ENCODE measurements at regions not wholly inside any gene's neighbourhood (a gene's known extent, or its start where the extent isn't known, plus 50 kb on each side); places are given as distances from the start of the nearest gene placed in this dataset.
"Not testable (repeated sequence)": the region's sequence is repeated elsewhere in the genome, so short reads cannot be mapped to it uniquely, and the experiment has no call there.

DNA sequence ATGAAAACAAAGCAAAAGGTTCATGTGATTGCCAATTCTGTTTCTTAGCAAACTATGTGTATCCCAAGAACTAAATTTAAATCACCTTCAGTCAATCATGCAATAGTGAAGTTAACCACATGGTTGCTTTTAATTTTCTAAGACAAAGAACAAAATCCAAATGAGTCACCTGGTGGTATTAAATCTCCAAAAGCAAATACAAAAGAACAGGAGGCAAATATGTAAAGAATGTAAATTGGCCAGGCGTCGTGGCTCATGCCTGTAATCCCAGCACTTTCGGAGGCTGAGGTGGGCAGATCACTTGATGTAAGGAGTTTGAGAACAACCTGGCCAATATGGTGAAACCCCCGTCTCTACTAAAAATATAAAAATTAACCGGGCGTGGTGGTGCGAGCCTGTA, 54.2 kb upstream of the PIK3R4 start:
- no peak for DNase-seq (ENCODE audit: low spot score)

DNA sequence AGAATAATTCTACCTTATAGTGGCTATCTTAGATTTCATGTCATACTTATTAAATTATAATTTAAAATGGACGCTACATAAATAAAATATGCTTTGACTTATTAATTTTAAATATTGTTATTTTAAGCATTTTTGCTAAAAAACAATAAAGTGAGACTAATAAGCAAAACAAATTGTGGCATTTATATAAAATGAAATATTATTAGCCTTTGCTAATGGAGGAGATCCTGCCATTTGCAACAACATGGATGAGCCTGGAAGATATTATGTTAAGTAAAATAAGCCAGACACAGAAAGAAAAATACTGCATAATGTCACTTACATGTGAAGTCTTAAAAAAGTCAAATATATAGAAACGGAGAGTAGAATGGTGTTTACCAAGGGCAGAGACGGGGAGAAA, 54.8 kb upstream of the PIK3R4 start:
- no peak for DNase-seq (ENCODE audit: low spot score)

DNA sequence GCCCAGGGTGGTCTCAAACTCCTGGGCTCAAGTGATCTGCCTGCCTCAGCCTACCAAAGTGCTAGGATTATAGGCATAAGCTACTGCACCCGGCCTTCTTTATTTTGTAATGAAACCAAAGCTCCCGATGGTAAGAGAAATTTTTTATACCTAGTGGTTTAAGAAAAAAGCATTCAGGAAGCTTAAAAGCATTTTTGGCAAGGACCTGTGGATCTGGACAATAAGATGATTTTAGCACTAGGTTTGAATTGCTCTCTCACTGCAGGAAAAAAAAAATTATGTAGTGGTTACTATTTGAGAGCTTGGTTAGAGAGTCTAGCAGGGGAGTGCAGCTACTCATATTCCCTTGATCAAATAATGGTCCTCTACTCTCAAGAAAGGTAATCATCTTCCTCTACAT, 64.9 kb upstream of the PIK3R4 start:
- DNase-seq (ENCODE audit: low spot score): no peak

DNA sequence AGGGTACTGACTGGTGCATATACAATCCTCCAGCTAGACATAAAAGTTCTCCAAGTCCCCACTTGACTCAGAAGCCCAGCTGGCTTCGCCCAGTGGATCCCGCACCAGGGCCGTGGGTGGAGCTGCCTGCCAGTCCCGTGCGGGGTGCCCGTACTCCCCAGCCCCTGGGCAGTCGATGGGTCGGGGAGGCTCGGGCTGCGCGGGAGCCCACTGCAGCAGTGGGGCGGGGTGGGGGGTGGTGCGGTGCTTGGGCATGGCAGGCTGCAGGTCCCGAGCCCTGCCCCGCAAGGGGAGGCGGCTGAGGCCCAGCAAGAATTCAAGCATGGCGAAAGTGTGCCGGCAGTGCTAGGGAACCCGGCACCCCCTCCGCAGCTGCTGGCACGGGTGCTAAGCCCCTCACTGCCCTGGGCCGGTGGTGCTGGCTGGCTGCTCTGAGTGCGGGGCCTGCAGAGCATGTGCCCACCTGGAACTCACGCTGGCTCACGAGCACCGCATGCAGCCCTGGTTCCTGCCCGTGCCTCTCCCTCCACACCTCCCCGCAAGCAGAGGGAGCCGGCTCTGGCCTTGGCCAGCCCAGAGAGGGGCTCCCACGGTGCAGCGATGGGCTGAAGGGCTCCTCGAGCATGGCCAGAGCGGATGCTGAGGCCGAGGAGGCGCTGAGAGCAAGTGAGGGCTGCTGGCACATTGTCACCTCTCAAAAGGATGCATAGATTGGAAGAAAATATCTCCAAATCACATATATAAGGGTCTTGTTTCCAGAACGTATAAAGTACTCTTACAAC, 68.3 kb upstream of the PIK3R4 start:
- no peak for DNase-seq (ENCODE audit: low spot score)

DNA sequence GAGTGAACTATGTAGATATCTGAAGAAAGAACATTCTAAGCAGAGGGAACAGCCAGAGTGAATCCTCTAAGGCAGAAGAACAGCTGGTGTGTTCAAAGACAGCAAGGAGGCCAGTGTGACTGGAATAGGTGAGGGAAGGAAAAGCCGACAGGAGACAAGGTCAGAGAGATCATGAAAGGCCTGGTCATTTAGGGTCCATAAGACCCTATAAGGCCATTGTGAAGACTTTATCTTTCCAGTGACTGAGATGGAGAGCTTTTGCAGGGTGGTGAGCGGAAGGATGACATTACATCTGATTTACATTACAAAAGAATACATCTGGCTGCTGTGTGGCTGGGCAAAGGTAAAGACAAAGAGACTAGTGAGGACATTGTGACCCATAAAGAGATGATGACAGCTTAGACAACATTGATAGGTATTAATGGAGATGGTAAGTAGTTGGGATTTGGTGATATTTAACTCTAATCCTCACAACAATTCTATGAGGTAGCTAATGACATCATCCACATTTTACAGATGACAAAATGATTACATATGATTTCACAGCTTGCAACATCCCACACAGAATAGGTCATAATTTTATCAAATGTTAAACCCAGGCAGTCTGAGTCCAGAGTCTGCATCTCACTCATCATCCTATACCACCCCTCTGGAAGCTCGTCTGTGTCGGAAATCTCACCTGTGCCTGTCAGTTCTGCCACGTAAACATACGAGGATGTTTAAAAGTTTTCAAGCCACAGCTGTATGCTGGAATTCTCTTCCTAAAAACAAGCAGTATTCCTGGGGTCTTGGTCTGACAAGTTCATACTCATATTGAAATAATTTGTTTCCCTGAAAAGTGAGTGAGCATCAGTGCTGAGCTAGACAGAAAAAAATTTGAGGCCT, 70.2 kb upstream of the PIK3R4 start:
- no peak for DNase-seq (ENCODE audit: low spot score)

DNA sequence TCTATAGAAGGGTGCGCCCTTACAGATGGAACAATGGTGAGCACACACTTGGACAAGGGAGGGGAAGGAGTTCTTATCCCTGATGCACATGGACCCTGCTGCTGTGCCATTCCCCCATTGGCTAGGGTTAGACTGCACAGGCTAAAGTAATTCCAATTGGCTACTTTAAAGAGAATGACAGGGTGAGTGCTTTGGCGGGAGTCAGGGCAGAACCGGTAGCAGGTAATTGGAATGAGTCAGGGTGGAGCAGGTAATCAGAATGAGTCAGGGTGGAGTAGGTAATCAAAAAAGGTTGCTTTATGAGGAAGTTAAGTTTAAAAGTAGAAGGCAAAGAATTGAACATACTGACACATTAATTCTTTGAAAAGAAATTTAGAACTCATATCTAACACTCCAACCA, 71.4 kb upstream of the PIK3R4 start:
- not testable (repeated sequence) for DNase-seq (ENCODE audit: low spot score)

DNA sequence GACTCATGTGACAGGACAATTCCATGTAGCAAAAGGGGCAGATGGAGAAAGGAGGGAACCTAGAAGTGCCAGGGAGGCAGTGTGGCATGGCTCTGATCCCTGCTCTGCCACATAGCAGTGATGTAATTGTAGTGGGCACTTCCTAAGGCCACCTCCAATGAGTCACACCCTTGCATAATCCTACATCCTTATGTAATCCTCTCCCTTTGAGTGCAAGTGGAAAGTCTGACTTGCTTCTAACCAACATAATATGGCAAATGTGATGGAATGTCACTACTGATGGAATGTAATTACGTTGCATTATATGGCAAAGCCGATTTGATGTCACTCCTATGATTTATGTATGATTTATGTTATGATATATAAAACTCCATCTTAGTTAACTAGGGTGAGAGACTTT, 72.9 kb upstream of the ATP2C1 start:
- DNase-seq (ENCODE audit: low spot score): no peak

DNA sequence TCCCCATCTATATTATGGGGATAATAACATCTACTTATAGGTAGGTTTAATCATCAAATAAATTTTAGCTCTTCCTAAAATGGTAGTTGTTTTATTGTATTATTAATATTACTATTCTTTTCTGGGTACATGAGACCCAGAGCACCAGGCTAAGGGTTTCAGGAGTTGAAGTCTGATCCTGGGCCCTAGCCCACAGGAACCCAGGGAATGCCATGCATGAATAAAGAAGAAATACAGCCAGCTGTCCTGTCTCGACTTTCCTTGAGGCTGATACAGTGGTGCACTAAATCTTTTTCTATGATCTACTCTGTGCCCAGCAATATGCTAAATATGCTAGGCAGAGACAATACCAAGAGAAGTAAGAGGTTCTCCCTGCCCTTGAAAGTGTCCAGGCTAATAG, 72.1 kb upstream of the ATP2C1 start:
- no peak for DNase-seq (ENCODE audit: low spot score)

DNA sequence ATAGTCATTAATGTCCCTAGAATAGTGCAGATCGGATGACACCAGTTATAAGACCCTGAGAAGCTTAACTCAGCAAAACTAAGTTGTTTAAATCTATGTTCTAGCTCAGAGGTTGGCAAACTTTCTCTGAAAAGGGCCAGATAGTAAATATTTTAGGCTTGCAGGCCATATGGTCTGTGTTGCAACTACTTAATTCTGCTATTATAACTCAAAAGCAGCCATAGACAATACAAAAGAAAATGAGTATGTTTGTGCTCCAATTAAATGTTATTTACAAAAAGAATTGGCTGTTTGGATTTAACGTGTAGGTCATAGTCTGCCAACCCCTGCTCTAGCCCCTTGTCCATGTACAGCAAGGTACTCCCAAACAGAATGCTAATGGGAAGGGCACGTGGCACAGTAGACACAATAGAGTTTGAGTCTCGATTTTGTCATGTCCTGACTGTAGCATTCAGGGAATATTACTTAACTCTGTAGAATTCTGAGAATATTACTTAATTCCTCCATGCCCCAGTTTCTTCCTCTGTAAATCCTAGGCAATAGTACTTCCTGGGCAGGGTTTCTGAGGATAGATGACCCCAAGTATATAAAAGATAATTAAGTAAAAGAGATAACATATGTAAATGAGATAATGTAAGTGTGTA, 70.5 kb upstream of the ATP2C1 start:
- DNase-seq (ENCODE audit: low spot score): no peak

DNA sequence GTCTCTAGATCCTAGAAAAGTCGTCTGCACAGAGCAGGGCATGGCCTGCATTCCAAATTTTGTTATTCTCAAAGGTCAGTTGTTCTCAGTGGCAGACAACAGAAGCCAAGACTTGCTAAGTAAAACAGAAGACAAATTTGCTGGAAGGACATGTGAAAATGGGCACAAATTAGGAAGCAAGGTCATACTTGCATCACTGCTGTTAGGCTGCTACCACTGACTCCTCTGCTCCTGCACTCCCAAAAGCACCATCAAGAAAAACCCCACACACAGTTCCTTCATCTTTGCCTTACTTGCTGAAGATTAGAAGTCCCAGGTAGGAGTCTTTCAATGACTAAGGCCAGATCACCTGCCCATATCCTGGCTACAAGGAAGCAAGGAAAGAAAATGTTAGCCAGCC, 69.9 kb upstream of the ATP2C1 start:
- DNase-seq (ENCODE audit: low spot score): no peak

DNA sequence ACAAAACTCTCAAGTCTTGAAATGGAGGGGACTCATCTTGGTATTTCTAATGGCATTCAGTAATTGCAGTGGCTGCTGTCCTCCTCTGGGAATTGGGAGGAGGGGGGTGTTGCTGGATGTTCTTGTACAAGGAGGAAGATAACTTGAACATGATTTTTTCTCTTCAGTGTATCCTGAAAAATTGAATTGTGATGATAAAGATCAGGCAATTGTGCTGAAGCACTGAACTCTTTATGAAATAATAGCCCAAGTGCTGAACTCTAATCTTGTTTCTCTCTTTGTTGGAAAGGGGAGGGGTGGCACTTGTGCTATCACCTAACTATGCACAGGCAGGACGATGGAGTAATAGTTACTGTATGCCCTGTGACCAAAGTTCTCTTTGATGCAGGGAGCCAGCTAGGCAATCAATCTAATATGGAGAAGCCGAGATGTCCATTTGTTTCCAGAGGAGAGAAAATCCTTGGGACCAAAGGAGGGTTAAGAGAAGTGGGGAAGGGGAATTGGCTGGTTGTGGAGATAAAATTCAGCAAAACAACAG, 68.1 kb upstream of the ATP2C1 start:
- DNase-seq (ENCODE audit: low spot score): no peak

DNA sequence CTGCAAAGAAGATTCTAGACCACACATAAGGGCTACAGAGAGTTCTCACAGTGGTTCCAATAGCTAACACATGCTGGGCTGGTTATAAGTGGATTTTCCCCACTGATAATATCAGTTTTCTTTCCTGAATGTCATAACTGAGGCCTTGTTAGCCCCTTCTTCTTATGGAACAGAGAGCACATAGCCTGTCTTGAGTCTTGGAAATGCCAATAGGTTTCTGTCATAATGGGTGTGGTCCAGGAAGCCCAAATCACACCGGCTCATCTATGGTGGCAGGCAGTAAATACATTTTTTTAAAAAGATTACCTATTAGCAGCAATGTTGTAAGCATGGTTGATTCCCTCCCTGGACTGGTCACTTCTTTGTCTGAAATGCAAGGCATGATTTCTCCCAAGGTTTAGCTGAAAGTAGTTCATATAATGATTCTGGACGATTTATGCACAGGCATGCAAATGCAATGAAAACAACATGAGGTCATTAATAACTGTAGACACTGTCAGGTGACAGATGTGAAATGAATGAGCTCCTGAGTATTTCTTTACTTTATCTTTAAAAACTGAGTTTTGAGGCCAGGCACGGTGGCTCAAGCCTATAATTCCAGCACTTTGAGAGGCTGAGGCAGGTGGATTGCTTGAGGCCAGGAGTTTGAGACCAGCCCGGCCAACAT, 67.2 kb upstream of the ATP2C1 start:
- DNase-seq (ENCODE audit: low spot score): no peak

DNA sequence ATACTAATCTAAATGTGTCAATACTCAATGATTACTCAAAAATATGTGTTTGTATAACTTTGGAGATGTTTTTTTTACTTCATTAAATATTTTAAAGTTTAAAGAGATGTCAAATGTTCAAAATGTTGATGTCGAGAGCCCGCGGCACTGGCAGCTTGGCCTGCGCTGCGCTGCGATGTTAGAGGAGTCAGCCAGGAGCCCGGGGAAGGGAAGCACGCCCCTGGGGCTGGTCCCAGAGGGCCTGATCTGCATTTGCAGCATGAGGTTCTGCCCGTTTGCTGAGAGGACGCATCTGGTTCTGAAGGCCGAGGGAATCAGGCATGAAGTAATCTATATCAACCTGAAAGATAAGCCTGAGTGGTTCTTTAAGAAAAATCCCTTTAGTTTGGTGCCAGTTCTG, 66.4 kb upstream of the ATP2C1 start:
- DNase-seq (ENCODE audit: low spot score): no peak

DNA sequence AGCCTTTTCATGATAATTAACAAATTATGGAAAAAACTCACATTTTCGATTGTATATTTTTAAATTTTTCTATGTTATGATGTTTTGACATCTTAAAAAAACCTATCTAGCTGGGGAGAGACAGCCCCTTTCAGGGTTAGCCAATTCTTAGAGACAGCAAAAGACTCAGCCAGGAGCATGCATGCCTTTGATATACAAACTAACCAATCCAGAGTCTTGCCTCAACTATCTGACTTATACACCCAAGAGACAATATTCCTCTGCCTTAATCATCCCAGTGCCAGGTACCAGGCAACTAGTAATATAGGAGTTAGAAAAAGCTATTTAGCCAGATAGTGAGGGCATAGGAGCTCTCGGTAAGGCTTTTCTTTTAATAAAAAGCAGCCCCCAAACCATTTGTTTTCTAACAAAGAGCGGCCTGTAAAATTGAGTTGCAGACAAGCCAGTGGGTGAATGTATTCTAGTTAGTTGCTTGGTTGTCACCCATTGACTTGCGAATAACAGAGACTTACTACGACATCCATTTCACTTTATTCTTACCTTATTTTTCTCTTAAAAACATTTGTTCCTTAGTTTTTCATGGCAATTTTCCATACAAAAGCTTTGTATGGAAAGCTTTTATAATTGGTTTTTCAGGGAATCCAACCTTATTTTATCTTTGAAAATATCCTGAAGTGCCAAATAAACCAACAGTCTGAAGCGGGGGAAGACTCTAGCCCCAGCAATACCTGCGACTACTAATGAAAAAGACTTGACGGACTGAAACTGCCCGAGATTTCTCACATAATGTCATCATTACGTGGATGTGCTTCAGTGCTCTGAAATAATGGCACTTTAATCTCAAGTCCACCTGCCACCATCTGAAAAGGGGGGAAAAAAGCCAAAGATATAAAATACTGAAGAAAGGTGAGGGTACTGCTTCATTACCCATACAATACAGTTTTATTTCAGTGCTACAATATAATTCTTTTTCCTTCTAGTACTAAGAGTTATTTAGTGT, 64.6 kb upstream of the ATP2C1 start:
- DNase-seq (ENCODE audit: low spot score): no peak

DNA sequence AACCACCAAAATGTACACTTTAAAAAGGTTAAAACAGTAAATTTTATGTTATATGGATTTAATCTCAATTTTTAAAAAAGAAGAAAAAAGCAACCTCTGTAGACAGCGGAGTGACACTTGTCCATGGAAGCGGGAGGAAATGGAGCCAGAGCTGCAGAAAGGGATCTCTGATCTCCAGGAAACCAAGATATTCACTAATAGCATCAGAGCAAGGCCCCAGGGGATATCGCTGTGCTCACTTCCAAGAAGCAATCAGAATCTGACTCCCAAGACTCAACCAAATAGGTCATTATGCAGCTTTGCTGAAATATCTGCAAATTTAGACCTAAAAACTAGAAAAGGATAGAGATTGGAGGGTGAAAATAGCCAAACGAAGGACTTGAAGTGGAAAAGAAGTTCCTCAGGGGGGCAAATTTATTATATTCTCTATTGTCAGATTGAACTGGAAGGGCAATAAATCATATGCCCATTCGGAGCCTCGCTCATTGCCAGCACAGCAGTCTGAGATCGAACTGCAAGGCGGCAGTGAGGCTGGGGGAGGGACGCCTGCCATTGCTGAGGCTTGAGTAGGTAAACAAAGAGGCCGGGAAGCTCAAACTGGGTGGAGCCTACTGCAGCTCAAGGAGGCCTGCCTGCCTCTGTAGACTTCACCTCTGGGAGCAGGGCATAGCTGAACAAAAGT, 62.0 kb upstream of the ATP2C1 start:
- DNase-seq (ENCODE audit: low spot score): no peak

DNA sequence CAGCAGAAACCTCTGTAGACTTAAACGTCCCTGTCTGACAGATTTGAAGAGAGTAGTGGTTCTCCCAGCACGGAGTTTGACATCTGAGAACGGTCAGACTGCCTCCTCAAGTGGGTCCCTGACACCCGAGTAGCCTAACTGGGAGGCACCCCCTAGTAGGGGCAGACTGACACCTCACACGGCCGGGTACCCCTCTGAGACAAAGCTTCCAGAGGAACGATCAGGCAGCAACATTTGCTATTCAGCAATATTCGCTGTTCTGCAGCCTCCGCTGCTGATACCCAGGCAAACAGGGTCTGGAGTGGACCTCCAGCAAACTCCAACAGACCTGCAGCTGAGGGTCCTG, 61.5 kb upstream of the ATP2C1 start:
- DNase-seq (ENCODE audit: low spot score): not testable (repeated sequence)

DNA sequence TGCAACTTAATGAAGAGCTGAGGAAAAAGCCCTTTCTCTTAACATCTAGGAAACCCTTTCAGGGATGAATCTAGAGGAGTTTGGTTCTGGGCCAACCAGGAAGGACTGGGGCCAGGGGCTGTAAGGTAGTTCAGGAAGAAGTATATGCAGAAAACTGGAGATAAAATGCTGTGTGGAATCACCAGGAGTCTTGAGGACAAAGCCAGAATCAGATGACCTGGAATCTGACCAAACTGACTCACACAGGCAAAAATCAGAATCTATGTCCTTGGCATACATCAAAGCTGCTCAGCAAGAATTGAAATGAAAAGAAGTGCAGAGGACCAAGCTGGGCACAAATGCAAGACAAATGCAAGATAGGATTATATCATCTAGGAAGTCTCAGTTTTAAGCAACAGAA, 59.4 kb upstream of the ATP2C1 start:
- DNase-seq (ENCODE audit: low spot score): no peak

DNA sequence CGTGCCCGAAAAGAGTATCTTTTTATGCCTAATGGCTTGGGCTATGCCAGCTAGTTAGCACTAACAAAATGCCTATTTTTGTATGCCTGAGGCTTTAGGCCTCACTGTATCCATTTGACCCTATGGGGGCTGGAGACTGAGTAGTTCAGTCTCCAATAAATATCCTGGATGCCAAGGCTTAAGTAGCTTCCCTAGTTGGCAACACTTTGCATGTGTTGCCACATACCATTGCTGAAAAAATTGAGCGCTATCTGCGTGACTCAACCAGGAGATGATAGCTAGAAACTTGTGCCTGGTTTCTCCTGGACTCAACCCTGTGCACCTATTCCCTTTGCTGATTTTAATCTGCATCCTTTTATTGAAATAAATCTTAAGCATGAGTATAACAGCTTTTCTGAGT, 58.4 kb upstream of the ATP2C1 start:
- no peak for DNase-seq (ENCODE audit: low spot score)

DNA sequence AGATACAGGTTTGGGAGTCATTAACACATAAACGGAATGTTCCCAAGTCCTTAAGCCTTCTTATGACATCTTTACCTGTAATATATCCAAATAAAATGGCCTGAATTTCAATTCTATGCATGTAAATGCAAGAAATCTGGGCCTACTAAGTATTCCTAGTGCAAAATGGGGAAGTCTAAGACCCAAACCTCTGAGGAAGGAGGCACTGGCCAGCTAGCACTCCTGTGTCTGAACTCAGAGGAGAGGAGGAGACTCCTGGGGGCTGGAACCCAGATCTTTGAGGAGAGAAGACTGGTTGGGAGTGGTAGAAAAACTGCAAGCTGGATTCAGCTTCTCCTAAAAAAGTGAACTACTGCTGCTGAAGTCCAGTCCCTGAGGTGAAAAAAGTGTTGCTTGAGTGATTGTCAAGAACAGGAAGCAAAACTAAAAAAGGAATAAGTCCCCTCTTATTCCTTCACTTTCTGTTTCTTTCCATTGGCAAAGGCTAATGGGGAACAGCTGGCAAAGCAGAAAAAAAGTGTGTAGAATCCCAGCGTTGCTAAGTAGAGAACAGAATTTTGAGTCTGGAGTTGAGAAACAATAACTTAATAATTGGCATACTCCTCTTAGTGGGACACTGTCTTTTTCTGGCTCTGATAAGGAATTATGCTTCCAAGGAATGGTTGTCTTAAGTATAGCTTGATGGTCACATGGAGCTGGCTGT, 54.8 kb upstream of the ATP2C1 start:
- DNase-seq (ENCODE audit: low spot score): no peak

DNA sequence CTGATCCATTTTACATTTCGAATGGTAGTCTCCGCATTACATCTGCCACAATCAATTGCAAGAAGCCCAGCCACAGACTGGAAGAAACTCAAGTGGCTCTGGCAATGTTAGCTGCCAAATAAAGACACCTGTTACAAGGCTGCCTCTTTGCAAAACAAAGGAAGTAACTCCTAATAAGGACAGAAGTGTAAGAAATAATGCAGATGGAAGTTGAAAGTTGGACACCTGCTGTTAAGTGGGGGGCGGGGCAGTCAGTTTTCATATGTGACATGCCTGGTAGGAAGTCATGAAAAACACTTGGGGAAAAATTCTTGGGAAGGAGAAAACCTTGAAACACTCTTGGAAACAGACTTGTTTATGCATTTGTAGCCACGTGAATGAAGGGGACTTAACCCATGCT, 54.1 kb upstream of the ATP2C1 start:
- no peak for DNase-seq (ENCODE audit: low spot score)

Measured in Ammon's horn (tissue), 1 donor.